ENCODE measurements at regions not wholly inside any gene's neighbourhood (a gene's known extent, or its start where the extent isn't known, plus 50 kb on each side); places are given as distances from the start of the nearest gene placed in this dataset.
"Not testable (repeated sequence)": the region's sequence is repeated elsewhere in the genome, so short reads cannot be mapped to it uniquely, and the experiment has no call there.

GRCh38 chr12:127500512-127501035, 766.4 kb upstream of the TMEM132C start:
- TF ChIP-seq CTCF (IDR thresholded peaks at IDR 0.05; ENCODE audit: borderline replicate concordance, insufficient read depth, low read depth, low read length), result no peak
- no peak overlapping the region for H3K4me3 ChIP-seq (ENCODE audit: low read depth, low read length)

DNA sequence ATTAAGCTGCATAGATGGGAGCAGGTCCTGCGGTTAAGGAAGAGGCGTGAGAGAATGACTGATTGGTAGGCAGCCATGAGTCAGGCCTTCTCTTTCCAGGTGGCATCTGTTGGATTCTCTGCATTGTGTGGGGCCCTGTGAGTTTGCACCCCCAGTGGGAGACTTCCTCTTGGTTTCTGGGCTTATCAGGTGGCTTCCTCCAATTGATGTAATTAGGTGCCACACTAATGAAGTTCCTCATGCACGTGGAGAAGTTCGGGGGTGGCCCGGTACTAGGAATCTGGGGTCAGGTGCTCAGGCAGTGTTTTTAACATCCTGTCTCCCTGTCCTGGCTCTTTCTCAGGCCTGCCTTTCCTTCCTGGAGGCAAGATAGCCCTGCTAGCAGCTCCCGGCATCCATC, 765.1 kb upstream of the TMEM132C start:
- H3K4me3 ChIP-seq (ENCODE audit: low read depth, low read length), result no peak overlapping the region
- TF ChIP-seq CTCF (IDR thresholded peaks at IDR 0.05; ENCODE audit: borderline replicate concordance, insufficient read depth, low read depth, low read length), result no peak

GRCh38 chr12:127503246-127503645, 763.7 kb upstream of the TMEM132C start:
- H3K4me3 ChIP-seq (ENCODE audit: low read depth, low read length), result no peak overlapping the region
- no peak for TF ChIP-seq CTCF (IDR thresholded peaks at IDR 0.05; ENCODE audit: borderline replicate concordance, insufficient read depth, low read depth, low read length)

DNA sequence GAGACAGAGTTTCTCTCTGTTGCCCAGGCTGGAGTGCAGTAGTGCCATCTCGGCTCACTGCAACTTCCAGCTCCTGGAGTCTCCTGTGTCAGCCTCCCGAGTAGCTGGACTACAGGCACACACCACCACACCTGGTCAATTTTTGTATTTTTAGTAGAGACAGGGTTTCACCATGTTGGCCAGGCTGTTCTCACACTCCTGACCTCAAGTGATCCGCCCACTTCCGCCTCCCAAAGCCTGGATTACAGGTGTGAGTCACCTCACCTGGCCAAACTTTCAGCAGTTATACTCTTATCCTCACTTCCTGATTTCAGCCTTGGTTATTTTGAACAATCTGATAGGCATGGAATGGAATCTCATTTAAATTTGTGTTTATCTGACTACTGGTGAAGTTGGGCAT, 763.0 kb upstream of the TMEM132C start:
- not testable (repeated sequence) for H3K4me3 ChIP-seq (ENCODE audit: low read depth, low read length)

DNA sequence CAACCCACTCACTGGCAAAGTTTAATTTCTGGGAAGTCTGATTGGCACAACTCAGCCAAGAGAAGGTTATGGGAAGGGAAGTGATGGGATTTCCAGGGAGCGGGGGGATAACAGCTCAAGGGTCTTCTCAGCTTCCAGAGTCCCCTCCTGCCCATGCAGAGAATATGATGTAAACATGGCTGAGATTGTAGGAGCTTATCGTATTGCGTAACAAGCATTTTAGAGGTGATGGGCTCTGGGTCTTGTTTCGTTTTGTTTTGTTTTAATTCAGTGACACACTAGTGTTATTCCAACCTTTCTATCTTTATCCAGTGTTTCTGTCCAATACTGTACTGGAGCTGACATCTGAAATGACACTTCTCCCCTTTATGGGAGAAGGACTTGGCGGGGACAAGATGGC, 762.1 kb upstream of the TMEM132C start:
- no peak overlapping the region for H3K4me3 ChIP-seq (ENCODE audit: low read depth, low read length)
- TF ChIP-seq CTCF (IDR thresholded peaks at IDR 0.05; ENCODE audit: borderline replicate concordance, insufficient read depth, low read depth, low read length), result no peak

DNA sequence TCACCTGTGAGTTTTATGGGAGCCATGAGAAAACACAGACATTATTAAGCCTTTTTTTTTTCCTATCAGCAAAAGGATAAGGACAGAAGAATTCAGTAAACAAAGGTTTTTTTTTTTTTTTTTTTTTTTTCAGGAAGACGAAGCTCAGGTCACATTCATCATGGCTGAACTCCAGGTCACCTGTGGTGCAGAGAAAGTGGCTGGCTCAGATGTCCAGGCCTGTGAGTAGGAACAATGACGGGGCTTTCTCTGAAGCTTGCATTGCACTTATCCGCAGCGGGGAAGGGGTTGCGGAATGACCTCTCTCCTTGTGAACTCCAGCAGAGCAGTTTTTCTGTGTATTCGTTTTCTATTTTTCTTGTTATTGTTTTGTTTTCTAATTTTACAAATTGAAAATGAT, 759.6 kb upstream of the TMEM132C start:
- no peak for TF ChIP-seq CTCF (IDR thresholded peaks at IDR 0.05; ENCODE audit: borderline replicate concordance, insufficient read depth, low read depth, low read length)
- no peak overlapping the region for H3K4me3 ChIP-seq (ENCODE audit: low read depth, low read length)

DNA sequence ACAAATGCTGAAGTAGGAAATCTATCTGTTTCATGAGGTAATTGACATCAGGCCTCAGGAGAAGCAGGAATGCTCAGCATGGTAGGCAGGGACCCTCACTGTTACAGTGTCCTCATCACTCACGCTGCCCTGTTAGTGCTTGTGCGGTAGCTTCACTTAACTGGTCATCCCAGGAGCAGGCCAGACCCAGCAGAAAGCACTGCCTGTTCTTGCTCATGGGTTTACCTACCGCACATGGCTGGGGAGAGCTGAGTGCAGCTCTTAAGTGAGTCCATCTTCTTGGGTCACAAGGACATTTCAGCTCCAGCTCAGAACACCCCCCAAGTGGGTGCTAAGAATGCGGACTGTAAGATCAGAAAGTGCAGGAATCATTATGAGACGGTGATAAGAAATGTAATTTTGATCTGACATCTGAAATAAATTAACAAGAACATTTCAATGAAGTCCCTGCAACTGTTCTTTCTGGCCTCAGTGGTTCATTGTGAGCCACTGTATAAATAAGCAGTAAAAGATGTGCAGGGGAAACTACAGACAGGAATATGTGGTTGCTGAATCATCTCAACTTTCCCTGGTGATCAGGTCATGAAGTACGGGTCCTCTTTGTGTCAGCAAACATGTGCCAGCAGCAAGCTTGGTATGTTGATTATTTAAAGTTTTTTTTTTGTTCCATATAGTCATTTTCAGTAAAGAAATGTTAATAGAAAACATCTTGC, 757.7 kb upstream of the TMEM132C start:
- H3K4me3 ChIP-seq (ENCODE audit: low read depth, low read length), result no peak overlapping the region
- no peak for TF ChIP-seq CTCF (IDR thresholded peaks at IDR 0.05; ENCODE audit: borderline replicate concordance, insufficient read depth, low read depth, low read length)

Measured in GM12875 (cell line).